Activated naive CD4-positive, alpha-beta T cell treated with anti-CD3 and anti-CD28 coated beads, Interleukin-2, amount 50 U/mL, for 16 hours (primary cell): ENCODE measurements at regions not wholly inside any gene's neighbourhood (a gene's known extent, or its start where the extent isn't known, plus 50 kb on each side); places are given as distances from the start of the nearest gene placed in this dataset.
"Not testable (repeated sequence)": the region's sequence is repeated elsewhere in the genome, so short reads cannot be mapped to it uniquely, and the experiment has no call there.

Source experiments
- DNase-seq: peaks from one replicate; pipeline ENCODE4 v3.0.0-alpha.2; 2020

GRCh38 chr6:137969874-137970273 lies 102.8 kb downstream of the TNFAIP3 start:
- no peak for DNase-seq

- DNase-seq = no peak
These were observed 103.3 kb downstream of the TNFAIP3 start for GRCh38 chr6:137970368-137970767.

- no peak for DNase-seq
These were observed 106.1 kb downstream of the TNFAIP3 start for GRCh38 chr6:137973201-137973600.

GRCh38 chr6:137975188-137975940 lies 108.3 kb downstream of the TNFAIP3 start:
- no peak for DNase-seq

- no peak for DNase-seq
These were observed 109.4 kb downstream of the TNFAIP3 start for GRCh38 chr6:137976430-137976829.

GRCh38 chr6:137977206-137977605 lies 110.1 kb downstream of the TNFAIP3 start:
- DNase-seq = no peak

GRCh38 chr6:137977814-137978213 lies 110.8 kb downstream of the TNFAIP3 start:
- no peak for DNase-seq

GRCh38 chr6:137978252-137978896 lies 111.3 kb downstream of the TNFAIP3 start:
- DNase-seq = no peak

GRCh38 chr6:137979263-137979662 lies 112.2 kb downstream of the TNFAIP3 start:
- not testable (repeated sequence) for DNase-seq

- no peak for DNase-seq
These were observed 113.7 kb downstream of the TNFAIP3 start for GRCh38 chr6:137980777-137981176.

GRCh38 chr6:137981758-137982157 lies 114.7 kb downstream of the TNFAIP3 start:
- no peak for DNase-seq

GRCh38 chr6:137982418-137983189 lies 115.5 kb downstream of the TNFAIP3 start:
- no peak for DNase-seq

GRCh38 chr6:137983269-137983668 lies 116.2 kb downstream of the TNFAIP3 start:
- DNase-seq = no peak

- no peak for DNase-seq
These were observed 117.6 kb downstream of the PERP start for GRCh38 chr6:137989664-137990063.

GRCh38 chr6:137995371-137995770 lies 111.8 kb downstream of the PERP start:
- no peak for DNase-seq

- DNase-seq = no peak
These were observed 108.7 kb downstream of the PERP start for GRCh38 chr6:137998461-137999019.

GRCh38 chr6:137999815-138000214 lies 107.4 kb downstream of the PERP start:
- no peak for DNase-seq

- DNase-seq = no peak
These were observed 106.3 kb downstream of the PERP start for GRCh38 chr6:138000941-138001340.

GRCh38 chr6:138001750-138002349 lies 105.4 kb downstream of the PERP start:
- DNase-seq = peak; percentile 66

GRCh38 chr6:138004430-138005287 lies 102.6 kb downstream of the PERP start:
- DNase-seq = no peak

GRCh38 chr6:138005846-138006245 lies 101.4 kb downstream of the PERP start:
- no peak for DNase-seq

GRCh38 chr6:138007014-138007472 lies 100.2 kb downstream of the PERP start:
- peak; percentile 16 for DNase-seq
